Neural cell (in vitro differentiated cells): ENCODE measurements at regions not wholly inside any gene's neighbourhood (a gene's known extent, or its start where the extent isn't known, plus 50 kb on each side); places are given as distances from the start of the nearest gene placed in this dataset.

Source experiments
- EP300 ChIP-seq: fragments of 450-650 bp; conservative IDR thresholded peaks from 2 replicates; pipeline ENCODE4 v1.6.1; 2014; ENCODE audit warnings: antibody characterized with exemption, mild to moderate bottlenecking, moderate library complexity; ENCODE audit not compliant: poor library complexity, severe bottlenecking
- TF ChIP-seq, protein P1 (sequence below): fragments of 450-650 bp; IDR thresholded peaks from 2 replicates; pipeline ENCODE4 v1.5.1; 2014; ENCODE audit warnings: antibody characterized with exemption, mild to moderate bottlenecking, moderate library complexity; ENCODE audit not compliant: poor library complexity, severe bottlenecking
- TF ChIP-seq, protein P2 (sequence below): IDR thresholded peaks from 2 replicates; pipeline ENCODE4 v1.6.1; 2012; ENCODE audit warnings: borderline replicate concordance

DNA sequence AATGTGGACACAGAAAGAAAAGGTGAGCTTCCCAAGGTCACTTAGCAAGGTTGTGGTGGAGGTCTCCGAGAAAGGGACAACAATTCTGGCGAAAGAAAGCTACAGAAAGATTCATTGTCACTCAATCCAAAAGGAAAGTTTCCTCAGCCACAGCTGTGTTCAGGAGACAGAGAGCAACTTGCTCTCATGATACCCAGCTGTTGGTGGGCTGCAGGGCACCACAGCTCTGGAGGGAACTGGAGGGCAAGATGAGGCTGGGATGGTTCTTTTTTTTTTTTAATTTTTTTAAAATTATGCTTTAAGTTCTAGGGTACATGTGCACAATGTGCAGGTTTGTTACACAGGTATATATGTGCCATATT lies 50.7 kb upstream of the VTCN1 start:
- TF ChIP-seq, protein P1, sequence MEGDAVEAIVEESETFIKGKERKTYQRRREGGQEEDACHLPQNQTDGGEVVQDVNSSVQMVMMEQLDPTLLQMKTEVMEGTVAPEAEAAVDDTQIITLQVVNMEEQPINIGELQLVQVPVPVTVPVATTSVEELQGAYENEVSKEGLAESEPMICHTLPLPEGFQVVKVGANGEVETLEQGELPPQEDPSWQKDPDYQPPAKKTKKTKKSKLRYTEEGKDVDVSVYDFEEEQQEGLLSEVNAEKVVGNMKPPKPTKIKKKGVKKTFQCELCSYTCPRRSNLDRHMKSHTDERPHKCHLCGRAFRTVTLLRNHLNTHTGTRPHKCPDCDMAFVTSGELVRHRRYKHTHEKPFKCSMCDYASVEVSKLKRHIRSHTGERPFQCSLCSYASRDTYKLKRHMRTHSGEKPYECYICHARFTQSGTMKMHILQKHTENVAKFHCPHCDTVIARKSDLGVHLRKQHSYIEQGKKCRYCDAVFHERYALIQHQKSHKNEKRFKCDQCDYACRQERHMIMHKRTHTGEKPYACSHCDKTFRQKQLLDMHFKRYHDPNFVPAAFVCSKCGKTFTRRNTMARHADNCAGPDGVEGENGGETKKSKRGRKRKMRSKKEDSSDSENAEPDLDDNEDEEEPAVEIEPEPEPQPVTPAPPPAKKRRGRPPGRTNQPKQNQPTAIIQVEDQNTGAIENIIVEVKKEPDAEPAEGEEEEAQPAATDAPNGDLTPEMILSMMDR, result no peak
- TF ChIP-seq EP300, result no peak
- TF ChIP-seq, protein P2, sequence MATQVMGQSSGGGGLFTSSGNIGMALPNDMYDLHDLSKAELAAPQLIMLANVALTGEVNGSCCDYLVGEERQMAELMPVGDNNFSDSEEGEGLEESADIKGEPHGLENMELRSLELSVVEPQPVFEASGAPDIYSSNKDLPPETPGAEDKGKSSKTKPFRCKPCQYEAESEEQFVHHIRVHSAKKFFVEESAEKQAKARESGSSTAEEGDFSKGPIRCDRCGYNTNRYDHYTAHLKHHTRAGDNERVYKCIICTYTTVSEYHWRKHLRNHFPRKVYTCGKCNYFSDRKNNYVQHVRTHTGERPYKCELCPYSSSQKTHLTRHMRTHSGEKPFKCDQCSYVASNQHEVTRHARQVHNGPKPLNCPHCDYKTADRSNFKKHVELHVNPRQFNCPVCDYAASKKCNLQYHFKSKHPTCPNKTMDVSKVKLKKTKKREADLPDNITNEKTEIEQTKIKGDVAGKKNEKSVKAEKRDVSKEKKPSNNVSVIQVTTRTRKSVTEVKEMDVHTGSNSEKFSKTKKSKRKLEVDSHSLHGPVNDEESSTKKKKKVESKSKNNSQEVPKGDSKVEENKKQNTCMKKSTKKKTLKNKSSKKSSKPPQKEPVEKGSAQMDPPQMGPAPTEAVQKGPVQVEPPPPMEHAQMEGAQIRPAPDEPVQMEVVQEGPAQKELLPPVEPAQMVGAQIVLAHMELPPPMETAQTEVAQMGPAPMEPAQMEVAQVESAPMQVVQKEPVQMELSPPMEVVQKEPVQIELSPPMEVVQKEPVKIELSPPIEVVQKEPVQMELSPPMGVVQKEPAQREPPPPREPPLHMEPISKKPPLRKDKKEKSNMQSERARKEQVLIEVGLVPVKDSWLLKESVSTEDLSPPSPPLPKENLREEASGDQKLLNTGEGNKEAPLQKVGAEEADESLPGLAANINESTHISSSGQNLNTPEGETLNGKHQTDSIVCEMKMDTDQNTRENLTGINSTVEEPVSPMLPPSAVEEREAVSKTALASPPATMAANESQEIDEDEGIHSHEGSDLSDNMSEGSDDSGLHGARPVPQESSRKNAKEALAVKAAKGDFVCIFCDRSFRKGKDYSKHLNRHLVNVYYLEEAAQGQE, result no peak
